ENCODE measurements at regions not wholly inside any gene's neighbourhood (a gene's known extent, or its start where the extent isn't known, plus 50 kb on each side); places are given as distances from the start of the nearest gene placed in this dataset.
"Not testable (repeated sequence)": the region's sequence is repeated elsewhere in the genome, so short reads cannot be mapped to it uniquely, and the experiment has no call there.

- DNase-seq = no peak
These were observed 55.1 kb downstream of the TTC6 start for GRCh38 chr14:37650356-37651037.

GRCh38 chr14:37652042-37652441 lies 56.6 kb downstream of the TTC6 start:
- no peak for DNase-seq

GRCh38 chr14:37655418-37655817 lies 60.0 kb downstream of the TTC6 start:
- DNase-seq = no peak

- DNase-seq = no peak
These were observed 62.7 kb downstream of the TTC6 start for GRCh38 chr14:37658156-37658555.

- DNase-seq = no peak
These were observed 68.1 kb downstream of the TTC6 start for GRCh38 chr14:37663498-37663897.

- no peak for DNase-seq
These were observed 70.0 kb downstream of the TTC6 start for GRCh38 chr14:37665479-37665878.

- DNase-seq = no peak
These were observed 70.5 kb downstream of the TTC6 start for GRCh38 chr14:37665951-37666350.

- no peak for DNase-seq
These were observed 73.2 kb downstream of the TTC6 start for GRCh38 chr14:37668646-37669045.

- DNase-seq = no peak
These were observed 73.8 kb downstream of the TTC6 start for GRCh38 chr14:37669242-37669641.

GRCh38 chr14:37673439-37673838 lies 78.0 kb downstream of the TTC6 start:
- DNase-seq = no peak

GRCh38 chr14:37678916-37679315 lies 83.5 kb downstream of the TTC6 start:
- no peak for DNase-seq

- DNase-seq = no peak
These were observed 86.1 kb downstream of the TTC6 start for GRCh38 chr14:37681486-37681885.

GRCh38 chr14:37692680-37693079 lies 97.3 kb downstream of the TTC6 start:
- DNase-seq = not testable (repeated sequence)

GRCh38 chr14:37693420-37693819 lies 98.0 kb downstream of the TTC6 start:
- DNase-seq = not testable (repeated sequence)

- no peak for DNase-seq
These were observed 100.4 kb downstream of the TTC6 start for GRCh38 chr14:37695866-37696265.

GRCh38 chr14:37697489-37698121 lies 102.2 kb downstream of the TTC6 start:
- no peak for DNase-seq

- DNase-seq = no peak
These were observed 103.7 kb downstream of the TTC6 start for GRCh38 chr14:37698840-37699777.

- no peak for DNase-seq
These were observed 112.3 kb downstream of the TTC6 start for GRCh38 chr14:37707716-37708115.

GRCh38 chr14:37708481-37708880 lies 113.1 kb downstream of the TTC6 start:
- no peak for DNase-seq

- DNase-seq = no peak
These were observed 114.2 kb downstream of the TTC6 start for GRCh38 chr14:37709419-37710195.

- DNase-seq = no peak
These were observed 116.0 kb downstream of the TTC6 start for GRCh38 chr14:37711356-37711830.

GRCh38 chr14:37711831-37712475 lies 116.5 kb downstream of the TTC6 start:
- no peak for DNase-seq

Data from activated gamma-delta T cell treated with Interleukin-2 at 50 U/mL for 16 hours (primary cell).